ENCODE measurements at regions not wholly inside any gene's neighbourhood (a gene's known extent, or its start where the extent isn't known, plus 50 kb on each side); places are given as distances from the start of the nearest gene placed in this dataset.

GRCh38 chr6:148222846-148223245 is 119.8 kb upstream of the SASH1 start:
- no peak overlapping the region for H3K4me3 ChIP-seq (ENCODE audit: low read depth, low read length)
- TF ChIP-seq CTCF (IDR thresholded peaks at IDR 0.05; ENCODE audit: low read depth, low read length) = no peak

- H3K4me3 ChIP-seq (ENCODE audit: low read depth, low read length) = no peak overlapping the region
- no peak for TF ChIP-seq CTCF (IDR thresholded peaks at IDR 0.05; ENCODE audit: low read depth, low read length)
Measured at GRCh38 chr6:148223424-148223842, 119.2 kb upstream of the SASH1 start.

- no peak for TF ChIP-seq CTCF (IDR thresholded peaks at IDR 0.05; ENCODE audit: low read depth, low read length)
- no peak overlapping the region for H3K4me3 ChIP-seq (ENCODE audit: low read depth, low read length)
Measured at GRCh38 chr6:148225871-148226270, 116.8 kb upstream of the SASH1 start.

- TF ChIP-seq CTCF (IDR thresholded peaks at IDR 0.05; ENCODE audit: low read depth, low read length) = no peak
- no peak overlapping the region for H3K4me3 ChIP-seq (ENCODE audit: low read depth, low read length)
Measured at GRCh38 chr6:148226284-148226683, 116.4 kb upstream of the SASH1 start.

GRCh38 chr6:148231572-148231971 is 111.1 kb upstream of the SASH1 start:
- no peak overlapping the region for H3K4me3 ChIP-seq (ENCODE audit: low read depth, low read length)
- no peak for TF ChIP-seq CTCF (IDR thresholded peaks at IDR 0.05; ENCODE audit: low read depth, low read length)

- no peak overlapping the region for H3K4me3 ChIP-seq (ENCODE audit: low read depth, low read length)
- no peak for TF ChIP-seq CTCF (IDR thresholded peaks at IDR 0.05; ENCODE audit: low read depth, low read length)
Measured at GRCh38 chr6:148235446-148235845, 107.2 kb upstream of the SASH1 start.

- H3K4me3 ChIP-seq (ENCODE audit: low read depth, low read length) = no peak overlapping the region
- no peak for TF ChIP-seq CTCF (IDR thresholded peaks at IDR 0.05; ENCODE audit: low read depth, low read length)
Measured at GRCh38 chr6:148238713-148239112, 103.9 kb upstream of the SASH1 start.

Data from WI38 (cell line).